ENCODE measurements at regions not wholly inside any gene's neighbourhood (a gene's known extent, or its start where the extent isn't known, plus 50 kb on each side); places are given as distances from the start of the nearest gene placed in this dataset.

DNA sequence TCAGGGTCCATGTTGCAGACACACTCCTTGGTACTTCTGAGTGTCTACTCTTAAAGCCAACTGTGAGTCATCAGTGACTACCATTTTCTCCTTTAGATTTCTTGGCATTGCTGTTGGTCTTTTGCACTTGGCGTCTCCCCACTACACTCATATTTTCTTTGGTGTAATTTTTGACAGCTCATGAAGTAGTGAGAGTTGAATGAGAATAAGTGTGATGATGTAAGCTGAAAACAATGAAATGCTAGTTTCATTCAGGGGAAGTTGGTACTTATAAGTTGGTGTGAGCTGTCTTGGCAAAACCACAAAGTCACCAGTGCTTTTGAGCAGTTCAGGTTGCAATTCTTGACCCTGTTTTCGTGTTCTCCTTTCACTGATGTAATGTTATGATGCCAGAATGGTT lies 142.9 kb upstream of the ARX start:
- no peak overlapping the region for H3K27ac ChIP-seq (ENCODE audit: low read depth, low read length)
- no peaks in the 10 kb centered on the region for H3K36me3 ChIP-seq (ENCODE audit: insufficient read depth, low read length)
- no peak overlapping the region for H2AFZ ChIP-seq (ENCODE audit: low read length)
- H4K20me1 ChIP-seq (ENCODE audit: insufficient read depth, low read length) = no peaks in the 10 kb centered on the region
- no peaks in the 10 kb centered on the region for H3K9me3 ChIP-seq (ENCODE audit: low read depth, low read length)
- TF ChIP-seq, protein P1, sequence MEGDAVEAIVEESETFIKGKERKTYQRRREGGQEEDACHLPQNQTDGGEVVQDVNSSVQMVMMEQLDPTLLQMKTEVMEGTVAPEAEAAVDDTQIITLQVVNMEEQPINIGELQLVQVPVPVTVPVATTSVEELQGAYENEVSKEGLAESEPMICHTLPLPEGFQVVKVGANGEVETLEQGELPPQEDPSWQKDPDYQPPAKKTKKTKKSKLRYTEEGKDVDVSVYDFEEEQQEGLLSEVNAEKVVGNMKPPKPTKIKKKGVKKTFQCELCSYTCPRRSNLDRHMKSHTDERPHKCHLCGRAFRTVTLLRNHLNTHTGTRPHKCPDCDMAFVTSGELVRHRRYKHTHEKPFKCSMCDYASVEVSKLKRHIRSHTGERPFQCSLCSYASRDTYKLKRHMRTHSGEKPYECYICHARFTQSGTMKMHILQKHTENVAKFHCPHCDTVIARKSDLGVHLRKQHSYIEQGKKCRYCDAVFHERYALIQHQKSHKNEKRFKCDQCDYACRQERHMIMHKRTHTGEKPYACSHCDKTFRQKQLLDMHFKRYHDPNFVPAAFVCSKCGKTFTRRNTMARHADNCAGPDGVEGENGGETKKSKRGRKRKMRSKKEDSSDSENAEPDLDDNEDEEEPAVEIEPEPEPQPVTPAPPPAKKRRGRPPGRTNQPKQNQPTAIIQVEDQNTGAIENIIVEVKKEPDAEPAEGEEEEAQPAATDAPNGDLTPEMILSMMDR (IDR thresholded peaks at IDR 0.05; ENCODE audit: extremely low read depth, low read depth, low read length) = no peak
- H3K27me3 ChIP-seq (ENCODE audit: insufficient read depth, low read length) = no peaks in the 10 kb centered on the region
- no peak overlapping the region for H3K4me3 ChIP-seq (ENCODE audit: insufficient read depth, low read length)
- no peaks in the 10 kb centered on the region for H3K4me1 ChIP-seq (ENCODE audit: insufficient read depth, low read length)
- DNase-seq (ENCODE audit: insufficient read length, low spot score, missing footprints) = no peak
- no peaks in the 10 kb centered on the region for H3K79me2 ChIP-seq (ENCODE audit: insufficient read depth, low read length)
- no peak overlapping the region for H3K4me2 ChIP-seq (ENCODE audit: insufficient read depth, low read length)

DNA sequence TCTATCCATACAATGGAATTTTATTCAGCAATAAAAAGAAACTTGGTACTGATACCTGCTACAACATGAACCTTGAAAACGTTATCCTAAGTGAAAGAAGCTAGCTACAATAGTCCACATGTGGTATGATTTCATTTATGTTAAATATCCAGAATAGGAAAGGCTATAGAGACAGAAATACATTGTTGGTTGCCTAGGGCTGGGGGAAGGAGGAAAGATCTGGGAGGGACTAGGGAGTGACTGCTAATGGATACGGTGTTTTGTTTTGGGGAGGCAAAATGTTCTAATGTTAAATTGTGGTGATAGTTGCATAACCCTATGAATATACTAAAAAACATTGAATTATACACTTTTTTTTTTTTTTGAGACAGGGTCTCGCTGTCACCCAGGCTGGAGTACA lies 141.1 kb upstream of the ARX start:
- H3K4me1 ChIP-seq (ENCODE audit: insufficient read depth, low read length) = no peaks in the 10 kb centered on the region
- H3K79me2 ChIP-seq (ENCODE audit: insufficient read depth, low read length) = no peaks in the 10 kb centered on the region
- H3K4me2 ChIP-seq (ENCODE audit: insufficient read depth, low read length) = no peak overlapping the region
- H3K27ac ChIP-seq (ENCODE audit: low read depth, low read length) = no peak overlapping the region
- TF ChIP-seq, protein P1 (IDR thresholded peaks at IDR 0.05; ENCODE audit: extremely low read depth, low read depth, low read length) = no peak
- no peak overlapping the region for H3K4me3 ChIP-seq (ENCODE audit: insufficient read depth, low read length)
- H4K20me1 ChIP-seq (ENCODE audit: insufficient read depth, low read length) = no peaks in the 10 kb centered on the region
- H3K9me3 ChIP-seq (ENCODE audit: low read depth, low read length) = no peaks in the 10 kb centered on the region
- no peaks in the 10 kb centered on the region for H3K27me3 ChIP-seq (ENCODE audit: insufficient read depth, low read length)
- no peak overlapping the region for H2AFZ ChIP-seq (ENCODE audit: low read length)
- no peaks in the 10 kb centered on the region for H3K36me3 ChIP-seq (ENCODE audit: insufficient read depth, low read length)
- no peak for DNase-seq (ENCODE audit: insufficient read length, low spot score, missing footprints)

DNA sequence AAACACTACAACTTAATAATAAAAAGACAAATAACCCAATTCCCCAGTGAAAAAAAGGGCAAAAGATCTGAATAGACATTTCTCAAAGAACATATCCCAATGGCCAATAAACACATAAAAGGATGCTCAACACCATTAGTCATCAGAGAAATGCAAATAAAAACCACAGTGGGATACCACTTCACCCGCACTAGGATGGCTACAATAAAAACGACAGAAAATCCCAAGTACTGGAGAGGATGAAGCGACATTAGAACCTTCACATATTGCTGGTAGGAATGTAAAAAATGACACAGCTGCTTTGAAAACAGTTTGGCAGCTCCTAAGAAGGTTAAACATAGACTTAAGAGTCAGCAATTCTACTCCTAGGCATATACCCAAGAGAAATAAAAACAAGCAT lies 140.6 kb upstream of the ARX start:
- Histone ChIP-seq H3K36me3 (ENCODE audit: insufficient read depth, low read length) (no peaks in the 10 kb centered on the region), H3K27ac (ENCODE audit: low read depth, low read length) (no peak overlapping the region), H3K79me2 (ENCODE audit: insufficient read depth, low read length) (no peaks in the 10 kb centered on the region), H3K4me1 (ENCODE audit: insufficient read depth, low read length) (no peaks in the 10 kb centered on the region), H3K4me3 (ENCODE audit: insufficient read depth, low read length) (no peak overlapping the region), H3K4me2 (ENCODE audit: insufficient read depth, low read length) (no peak overlapping the region), H3K9me3 (ENCODE audit: low read depth, low read length) (no peaks in the 10 kb centered on the region), H4K20me1 (ENCODE audit: insufficient read depth, low read length) (no peaks in the 10 kb centered on the region), H3K27me3 (ENCODE audit: insufficient read depth, low read length) (no peaks in the 10 kb centered on the region), H2AFZ (ENCODE audit: low read length) (no peak overlapping the region)
- TF ChIP-seq, protein P1 (IDR thresholded peaks at IDR 0.05; ENCODE audit: extremely low read depth, low read depth, low read length) = no peak
- DNase-seq (ENCODE audit: insufficient read length, low spot score, missing footprints) = no peak

DNA sequence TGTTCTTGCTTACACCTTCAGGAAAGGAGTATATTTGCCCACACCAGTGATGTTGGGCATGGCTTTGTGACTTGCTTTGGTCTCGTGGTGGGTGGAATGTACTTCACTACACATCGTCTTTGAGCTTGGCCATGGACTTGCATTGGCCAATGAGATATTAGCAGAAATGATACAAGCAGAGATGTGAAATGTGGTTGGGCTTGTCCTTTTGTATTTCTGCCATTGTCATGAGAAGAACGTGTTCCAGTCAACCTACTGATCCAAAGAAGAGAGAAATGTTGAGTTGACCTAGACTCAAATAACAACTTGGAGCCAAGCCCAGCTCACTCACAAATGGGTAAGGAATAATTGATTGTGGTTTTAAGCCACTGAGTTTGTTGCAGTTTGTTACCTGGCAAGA lies 138.4 kb upstream of the ARX start:
- Histone ChIP-seq H3K27me3 (ENCODE audit: insufficient read depth, low read length) (no peaks in the 10 kb centered on the region), H4K20me1 (ENCODE audit: insufficient read depth, low read length) (no peaks in the 10 kb centered on the region), H3K36me3 (ENCODE audit: insufficient read depth, low read length) (no peaks in the 10 kb centered on the region), H3K4me1 (ENCODE audit: insufficient read depth, low read length) (no peaks in the 10 kb centered on the region), H3K4me2 (ENCODE audit: insufficient read depth, low read length) (no peak overlapping the region), H3K79me2 (ENCODE audit: insufficient read depth, low read length) (no peaks in the 10 kb centered on the region), H3K4me3 (ENCODE audit: insufficient read depth, low read length) (no peak overlapping the region), H3K27ac (ENCODE audit: low read depth, low read length) (no peak overlapping the region), H3K9me3 (ENCODE audit: low read depth, low read length) (no peaks in the 10 kb centered on the region), H2AFZ (ENCODE audit: low read length) (no peak overlapping the region)
- DNase-seq (ENCODE audit: insufficient read length, low spot score, missing footprints) = no peak
- TF ChIP-seq, protein P1 (IDR thresholded peaks at IDR 0.05; ENCODE audit: extremely low read depth, low read depth, low read length) = no peak

Data from osteoblast (primary cell).